ENCODE measurements at regions not wholly inside any gene's neighbourhood (a gene's known extent, or its start where the extent isn't known, plus 50 kb on each side); places are given as distances from the start of the nearest gene placed in this dataset.
A peak's percentile ranks its signal among the peaks of the same experiment; 100 is the strongest.

GRCh38 chr12:77736219-77736965 is 94.3 kb upstream of the NAV3 start:
- Histone ChIP-seq H3K4me1 (no peaks in the 10 kb centered on the region), H3K27ac (no peak overlapping the region), H3K9me3 (replicated peaks) (no peaks in the 10 kb centered on the region), H3K27me3 (no peaks in the 10 kb centered on the region), H3K36me3 (no peaks in the 10 kb centered on the region), H3K4me3 (no peak overlapping the region)
- no peak for DNase-seq

- DNase-seq = no peak
- Histone ChIP-seq H3K27ac (no peak overlapping the region), H3K27me3 (no peaks in the 10 kb centered on the region), H3K9me3 (replicated peaks) (no peaks in the 10 kb centered on the region), H3K4me3 (no peak overlapping the region), H3K36me3 (no peaks in the 10 kb centered on the region), H3K4me1 (no peaks in the 10 kb centered on the region)
Measured at GRCh38 chr12:77734214-77734883, 96.3 kb upstream of the NAV3 start.

- no peak overlapping the region for H3K4me3 ChIP-seq
- no peaks in the 10 kb centered on the region for H3K36me3 ChIP-seq
- H3K9me3 ChIP-seq (replicated peaks) = no peaks in the 10 kb centered on the region
- H3K27me3 ChIP-seq = no peaks in the 10 kb centered on the region
- H3K27ac ChIP-seq = no peak overlapping the region
- DNase-seq = no peak
- peaks cover 5% of the 10 kb centered on the region; the same call in 1 of the 2 replicates for H3K4me1 ChIP-seq
Measured at GRCh38 chr12:77728018-77728417, 102.7 kb upstream of the NAV3 start.

- Histone ChIP-seq H3K27ac (no peak overlapping the region), H3K4me3 (no peak overlapping the region)
Measured at GRCh38 chr12:77727442-77728001, 103.2 kb upstream of the NAV3 start.

GRCh38 chr12:77725611-77726010 is 105.1 kb upstream of the NAV3 start:
- Histone ChIP-seq H3K36me3 (no peaks in the 10 kb centered on the region), H3K27ac (no peak overlapping the region), H3K27me3 (no peaks in the 10 kb centered on the region), H3K4me3 (no peak overlapping the region), H3K4me1 (peaks cover 5% of the 10 kb centered on the region; the same call in 1 of the 2 replicates), H3K9me3 (replicated peaks) (no peaks in the 10 kb centered on the region)
- peak; percentile 9 to 11 for DNase-seq

More at GRCh38 chr12:77727442-77728001, 103.2 kb upstream of the NAV3 start:
- DNase-seq = no peak
- Histone ChIP-seq H3K4me1 (peaks cover 5% of the 10 kb centered on the region; the same call in 1 of the 2 replicates), H3K9me3 (replicated peaks) (no peaks in the 10 kb centered on the region), H3K27me3 (no peaks in the 10 kb centered on the region), H3K36me3 (no peaks in the 10 kb centered on the region)

- H3K4me1 ChIP-seq = peaks cover 5% of the 10 kb centered on the region; the same call in 1 of the 2 replicates
- no peaks in the 10 kb centered on the region for H3K27me3 ChIP-seq
- no peak overlapping the region for H3K27ac ChIP-seq
- DNase-seq = peak in 1 of 2 experiments; percentile 52
- no peaks in the 10 kb centered on the region for H3K9me3 ChIP-seq (replicated peaks)
- no peaks in the 10 kb centered on the region for H3K36me3 ChIP-seq
- H3K4me3 ChIP-seq = no peak overlapping the region
Measured at GRCh38 chr12:77724367-77724957, 106.2 kb upstream of the NAV3 start.

GRCh38 chr12:77723308-77723707 is 107.4 kb upstream of the NAV3 start:
- DNase-seq = no peak

GRCh38 chr12:77722536-77722935 is 108.2 kb upstream of the NAV3 start:
- H3K4me3 ChIP-seq = no peak overlapping the region
- no peaks in the 10 kb centered on the region for H3K36me3 ChIP-seq
- no peaks in the 10 kb centered on the region for H3K27me3 ChIP-seq
- no peak overlapping the region for H3K27ac ChIP-seq
- peaks cover 5% of the 10 kb centered on the region; the same call in 1 of the 2 replicates for H3K4me1 ChIP-seq
- no peaks in the 10 kb centered on the region for H3K9me3 ChIP-seq (replicated peaks)
- no peak for DNase-seq

More at GRCh38 chr12:77723308-77723707, 107.4 kb upstream of the NAV3 start:
- no peak overlapping the region for H3K27ac ChIP-seq
- no peaks in the 10 kb centered on the region for H3K9me3 ChIP-seq (replicated peaks)
- peaks cover 5% of the 10 kb centered on the region; the same call in 1 of the 2 replicates for H3K4me1 ChIP-seq
- no peaks in the 10 kb centered on the region for H3K36me3 ChIP-seq
- no peaks in the 10 kb centered on the region for H3K27me3 ChIP-seq
- no peak overlapping the region for H3K4me3 ChIP-seq

- Histone ChIP-seq H3K4me1 (no peaks in the 10 kb centered on the region), H3K9me3 (replicated peaks) (no peaks in the 10 kb centered on the region), H3K27me3 (no peaks in the 10 kb centered on the region), H3K4me3 (no peak overlapping the region), H3K27ac (no peak overlapping the region), H3K36me3 (no peaks in the 10 kb centered on the region)
- DNase-seq = peak in 1 of 2 experiments; percentile 15
Measured at GRCh38 chr12:77720258-77720657, 110.4 kb upstream of the NAV3 start.

- no peaks in the 10 kb centered on the region for H3K27me3 ChIP-seq
- no peak overlapping the region for H3K27ac ChIP-seq
- H3K4me1 ChIP-seq = no peaks in the 10 kb centered on the region
- DNase-seq = no peak
- H3K4me3 ChIP-seq = no peak overlapping the region
- no peaks in the 10 kb centered on the region for H3K36me3 ChIP-seq
- no peaks in the 10 kb centered on the region for H3K9me3 ChIP-seq (replicated peaks)
Measured at GRCh38 chr12:77710209-77710608, 120.5 kb upstream of the NAV3 start.

- Histone ChIP-seq H3K4me3 (no peak overlapping the region), H3K27me3 (no peaks in the 10 kb centered on the region), H3K27ac (no peak overlapping the region), H3K36me3 (no peaks in the 10 kb centered on the region), H3K4me1 (no peaks in the 10 kb centered on the region), H3K9me3 (replicated peaks) (no peaks in the 10 kb centered on the region)
- DNase-seq = no peak
Measured at GRCh38 chr12:77697126-77697525, 133.6 kb upstream of the NAV3 start.

- H3K36me3 ChIP-seq = no peaks in the 10 kb centered on the region
- H3K4me3 ChIP-seq = no peak overlapping the region
- no peaks in the 10 kb centered on the region for H3K4me1 ChIP-seq
- H3K27ac ChIP-seq = no peak overlapping the region
- H3K27me3 ChIP-seq = no peaks in the 10 kb centered on the region
- H3K9me3 ChIP-seq (replicated peaks) = no peaks in the 10 kb centered on the region
- no peak for DNase-seq
Measured at GRCh38 chr12:77696183-77696582, 134.5 kb upstream of the NAV3 start.

- no peak for DNase-seq
- Histone ChIP-seq H3K4me1 (no peaks in the 10 kb centered on the region), H3K9me3 (replicated peaks) (no peaks in the 10 kb centered on the region), H3K36me3 (no peaks in the 10 kb centered on the region), H3K27me3 (no peaks in the 10 kb centered on the region), H3K4me3 (no peak overlapping the region), H3K27ac (no peak overlapping the region)
Measured at GRCh38 chr12:77689510-77690086, 141.1 kb upstream of the NAV3 start.

GRCh38 chr12:77687321-77687720 is 143.4 kb upstream of the NAV3 start:
- no peak overlapping the region for H3K4me3 ChIP-seq
- H3K9me3 ChIP-seq (replicated peaks) = no peaks in the 10 kb centered on the region
- no peak for DNase-seq
- H3K27me3 ChIP-seq = no peaks in the 10 kb centered on the region
- H3K4me1 ChIP-seq = no peaks in the 10 kb centered on the region
- no peak overlapping the region for H3K27ac ChIP-seq
- H3K36me3 ChIP-seq = no peaks in the 10 kb centered on the region

- Histone ChIP-seq H3K36me3 (no peaks in the 10 kb centered on the region), H3K4me1 (no peaks in the 10 kb centered on the region), H3K9me3 (replicated peaks) (no peaks in the 10 kb centered on the region), H3K27me3 (no peaks in the 10 kb centered on the region), H3K4me3 (no peak overlapping the region), H3K27ac (no peak overlapping the region)
- peak in 1 of 2 experiments; percentile 26 for DNase-seq
Measured at GRCh38 chr12:77686760-77687159, 143.9 kb upstream of the NAV3 start.

Data from SJCRH30 (cell line).